Hippocampal formation (tissue), 2 donors: ENCODE measurements at regions not wholly inside any gene's neighbourhood (a gene's known extent, or its start where the extent isn't known, plus 50 kb on each side); places are given as distances from the start of the nearest gene placed in this dataset.

Source experiments
- DNase-seq, 2 donors: peaks; one replicate each; lab custom pipeline; 2025; lab: John Stamatoyannopoulos, UW

DNA sequence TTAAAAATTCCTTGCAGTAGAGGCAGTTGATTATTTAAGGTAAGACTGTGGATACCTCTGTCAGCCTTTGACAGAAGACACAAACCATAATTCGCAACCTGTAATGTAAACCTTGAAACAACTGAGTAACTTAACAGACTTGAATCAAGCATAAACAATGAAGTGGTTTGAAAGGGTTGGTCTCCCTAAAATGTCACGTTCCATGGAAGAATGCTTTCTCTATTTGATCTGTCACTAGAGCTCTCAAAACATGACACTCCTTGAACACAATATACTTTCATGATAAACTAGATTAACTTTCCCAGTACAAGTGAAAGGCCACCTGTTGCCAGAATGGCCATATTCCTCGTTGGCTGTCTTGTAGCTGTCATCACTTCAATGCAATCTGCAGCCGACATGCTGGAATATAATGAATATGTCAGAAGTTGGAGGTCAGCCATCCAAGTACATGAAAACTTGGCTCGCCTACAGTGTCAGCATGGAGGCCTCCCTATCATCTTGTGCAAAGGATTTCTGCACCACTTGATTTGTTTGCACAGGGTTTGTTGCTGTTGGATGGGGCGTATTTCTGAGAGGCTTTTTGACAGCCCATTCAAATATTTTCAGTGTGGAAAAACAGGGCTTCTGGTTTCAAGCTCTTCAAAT lies 228.0 kb downstream of the TLE4 start:
- no peak for DNase-seq

DNA sequence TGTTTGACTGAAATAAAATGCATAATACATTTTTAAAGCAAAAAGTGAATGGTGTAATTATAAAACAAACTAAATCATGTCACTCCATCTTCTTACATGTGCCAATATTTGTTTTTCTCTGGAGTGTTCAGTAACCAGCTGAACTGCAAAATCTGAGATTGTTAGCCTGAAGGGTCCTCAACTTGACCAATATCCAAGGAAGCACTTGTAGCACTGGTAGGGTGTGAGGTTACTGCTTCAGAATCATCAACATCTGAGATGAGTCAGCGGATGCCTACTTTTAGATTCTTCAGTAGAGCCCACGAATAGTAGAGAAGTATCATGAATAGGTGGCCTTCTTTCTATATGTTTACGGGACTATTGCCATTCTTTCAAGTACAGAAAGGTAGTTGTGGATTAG lies 226.7 kb downstream of the TLE4 start:
- no peak for DNase-seq

DNA sequence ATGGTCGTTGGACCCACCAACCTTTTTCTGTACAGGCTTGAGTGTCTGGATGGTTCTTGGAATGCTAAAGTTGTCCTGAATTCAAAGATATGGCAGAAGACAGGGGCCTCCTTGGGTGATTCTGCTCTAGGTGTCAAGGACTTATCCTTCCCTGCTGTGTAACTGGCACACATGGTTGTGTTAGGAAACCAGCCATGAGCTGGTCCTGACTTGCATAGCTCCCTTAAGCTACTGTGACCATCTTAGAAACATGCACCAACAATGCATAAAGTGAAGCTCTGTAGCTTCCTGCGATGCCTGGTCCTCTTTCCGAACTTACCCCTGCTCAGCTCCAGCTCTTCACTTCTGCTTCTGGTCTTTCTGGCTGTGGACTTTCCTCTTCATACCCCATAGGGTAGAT lies 224.6 kb downstream of the TLE4 start:
- DNase-seq = no peak

DNA sequence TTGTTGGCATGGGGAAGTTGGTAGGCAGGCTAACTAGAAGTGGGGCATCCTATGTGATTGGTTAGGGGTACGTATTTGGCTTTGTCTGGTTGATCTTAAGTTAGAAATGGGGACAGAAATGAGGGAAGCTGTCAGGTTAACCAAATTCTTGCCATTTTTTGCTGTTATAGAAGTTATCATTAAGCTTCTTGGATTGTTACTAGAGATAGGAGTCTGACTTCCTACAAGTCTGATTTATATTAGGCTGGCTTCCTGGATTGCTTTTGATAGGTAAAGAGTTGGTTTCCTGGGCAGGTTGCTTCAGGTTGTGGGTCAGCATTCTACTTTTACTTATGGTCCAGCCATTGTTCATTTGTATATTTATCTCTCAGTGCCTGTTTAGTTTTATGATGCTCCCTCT lies 216.9 kb downstream of the TLE4 start:
- no peak for DNase-seq

DNA sequence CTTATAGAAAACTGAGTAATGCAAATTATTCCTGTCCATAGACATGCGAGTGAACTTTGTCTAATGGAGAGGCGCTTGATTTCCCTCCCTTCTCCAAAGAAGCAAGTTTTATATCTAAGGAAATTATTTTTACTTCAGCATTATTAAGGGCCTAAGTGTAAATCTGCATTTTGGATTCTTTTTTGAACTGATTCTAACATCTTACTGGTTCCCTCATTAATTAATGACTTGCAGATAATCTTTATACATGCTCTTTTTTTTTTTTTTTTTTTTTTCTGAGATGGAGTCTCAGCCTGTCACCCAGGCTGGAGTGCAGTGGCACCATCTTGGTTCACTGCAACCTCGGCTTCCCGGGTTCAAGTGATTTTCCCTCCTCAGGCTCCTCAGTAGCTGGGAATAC lies 209.5 kb downstream of the TLE4 start:
- no peak for DNase-seq

DNA sequence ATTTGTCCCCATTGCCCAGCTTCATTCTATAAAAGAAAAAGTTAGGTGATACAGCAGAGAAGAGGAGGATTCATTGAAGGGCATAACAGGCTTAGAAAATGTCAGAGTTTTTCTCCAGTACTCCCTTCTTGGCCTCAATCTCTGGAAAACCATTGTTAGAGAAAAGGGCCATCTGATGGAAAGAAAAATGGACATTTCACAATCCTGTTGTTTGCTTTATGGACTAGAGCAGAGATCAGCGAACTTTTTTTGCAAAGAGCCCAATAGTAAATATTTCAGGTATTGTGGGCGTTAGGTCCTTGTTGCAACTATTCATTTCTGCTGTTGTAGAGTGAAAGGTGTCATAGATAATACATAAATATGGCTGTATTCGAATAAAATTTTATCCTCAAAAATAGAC lies 208.8 kb downstream of the TLE4 start:
- DNase-seq = no peak

DNA sequence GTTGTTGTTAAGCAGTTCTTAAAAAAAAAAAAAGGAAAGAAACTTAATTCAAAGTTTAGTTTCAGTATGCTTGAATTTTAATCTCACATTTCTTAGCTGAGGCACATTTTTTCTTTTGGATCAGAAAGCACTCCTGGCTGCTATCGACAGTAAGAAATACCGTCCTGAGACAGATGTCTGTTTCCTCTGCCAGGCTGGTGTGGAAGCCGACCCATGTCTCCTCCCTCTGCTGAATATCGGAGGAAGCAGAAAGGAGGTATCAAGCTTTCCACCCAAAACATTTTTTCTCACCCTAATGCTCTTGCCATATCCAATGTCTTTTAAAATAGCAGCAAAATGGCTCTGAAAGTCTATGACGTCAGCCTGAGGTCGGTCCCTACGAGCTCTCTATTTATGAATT lies 208.1 kb downstream of the TLE4 start:
- DNase-seq = no peak

DNA sequence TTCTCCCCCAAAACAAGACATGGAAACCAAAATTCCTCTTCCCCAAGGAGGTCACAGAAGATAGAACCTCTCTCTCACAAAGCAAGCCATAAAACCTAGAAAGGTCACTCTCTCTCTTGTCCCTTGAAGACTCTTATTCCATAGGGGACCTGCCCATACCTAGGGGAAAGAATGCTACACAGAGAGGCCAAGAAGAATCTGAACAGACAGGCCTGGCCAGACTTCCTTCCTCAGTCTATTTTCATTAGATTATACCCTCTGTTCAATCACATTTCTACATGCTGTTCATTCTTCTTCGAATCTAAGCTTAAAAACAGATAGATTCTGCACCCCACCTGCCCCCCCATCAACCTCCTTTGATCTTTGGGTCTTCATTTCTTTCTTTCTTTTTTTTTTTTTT lies 206.8 kb downstream of the TLE4 start:
- no peak for DNase-seq

DNA sequence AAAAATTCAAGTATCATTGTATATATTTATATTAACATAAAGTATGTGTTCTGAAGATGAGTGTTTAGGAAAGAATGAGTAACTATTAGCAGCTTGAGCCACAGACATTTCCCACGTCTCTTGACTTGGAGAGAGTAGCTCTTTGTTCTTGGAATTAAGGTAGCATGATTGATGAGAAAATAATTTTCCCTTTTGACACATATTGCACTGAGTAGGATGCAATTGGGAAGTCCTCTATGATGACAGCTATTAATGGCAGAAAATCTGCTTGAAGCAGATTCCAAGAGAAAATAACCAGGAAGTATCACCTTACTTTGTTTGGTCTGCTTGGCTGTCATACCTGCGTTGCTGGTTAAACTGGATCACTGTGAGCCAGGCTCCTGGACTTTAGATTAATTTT lies 204.8 kb downstream of the TLE4 start:
- no peak for DNase-seq
